ELF-1 (cell line): ENCODE measurements at regions not wholly inside any gene's neighbourhood (a gene's known extent, or its start where the extent isn't known, plus 50 kb on each side); places are given as distances from the start of the nearest gene placed in this dataset.
"Not testable (repeated sequence)": the region's sequence is repeated elsewhere in the genome, so short reads cannot be mapped to it uniquely, and the experiment has no call there.

Source experiments
- DNase-seq: peaks from one replicate; pipeline ENCODE4 v3.0.0-alpha.2; 2016; ENCODE audit warnings: low read depth, low spot score

- DNase-seq, result no peak
Measured at GRCh38 chr4:143819029-143819428, 86.3 kb downstream of the GYPE start.

GRCh38 chr4:143817866-143818265 is 87.5 kb downstream of the GYPE start:
- not testable (repeated sequence) for DNase-seq

GRCh38 chr4:143815375-143815774 is 90.0 kb downstream of the GYPE start:
- DNase-seq, result not testable (repeated sequence)

GRCh38 chr4:143813431-143814154 is 91.8 kb downstream of the GYPE start:
- not testable (repeated sequence) for DNase-seq

GRCh38 chr4:143791693-143792092 is 91.2 kb upstream of the FREM3 start:
- DNase-seq, result not testable (repeated sequence)

GRCh38 chr4:143790425-143790824 is 90.0 kb upstream of the FREM3 start:
- DNase-seq, result not testable (repeated sequence)

GRCh38 chr4:143789618-143790017 is 89.1 kb upstream of the FREM3 start:
- not testable (repeated sequence) for DNase-seq

GRCh38 chr4:143784567-143784966 is 84.1 kb upstream of the FREM3 start:
- DNase-seq, result no peak

- no peak for DNase-seq
Measured at GRCh38 chr4:143782521-143782920, 82.0 kb upstream of the FREM3 start.

GRCh38 chr4:143773998-143774895 is 73.8 kb upstream of the FREM3 start:
- peak; percentile 47 for DNase-seq

GRCh38 chr4:143771269-143771668 is 70.8 kb upstream of the FREM3 start:
- DNase-seq, result no peak

- no peak for DNase-seq
Measured at GRCh38 chr4:143768007-143768591, 67.6 kb upstream of the FREM3 start.

GRCh38 chr4:143763587-143763986 is 63.1 kb upstream of the FREM3 start:
- DNase-seq, result no peak

- no peak for DNase-seq
Measured at GRCh38 chr4:143762511-143762910, 62.0 kb upstream of the FREM3 start.
